OCI-LY1 (cell line): ENCODE measurements at regions not wholly inside any gene's neighbourhood (a gene's known extent, or its start where the extent isn't known, plus 50 kb on each side); places are given as distances from the start of the nearest gene placed in this dataset.

Source experiments
- H2AFZ ChIP-seq: fragments of 200-600 bp; sonication (generic), shearing (Covaris generic); 2 replicates; pipeline ENCODE4 v1.6.0; 2014; ENCODE audit warnings: antibody characterized with exemption, mild to moderate bottlenecking, low read length
- H3F3A ChIP-seq: fragments of 200-600 bp; sonication (generic), shearing (Covaris generic); 2 replicates; pipeline ENCODE4 v1.6.0; 2014; ENCODE audit warnings: mild to moderate bottlenecking, antibody characterized with exemption, low read length, moderate library complexity; ENCODE audit not compliant: insufficient read depth
- H3K27ac ChIP-seq: fragments of 200-600 bp; sonication (generic); 2 replicates; pipeline ENCODE4 v1.5.1; 2014; ENCODE audit warnings: low read length, mixed run types, mild to moderate bottlenecking, low read depth; ENCODE audit not compliant: poor library complexity, severe bottlenecking
- H3K27me3 ChIP-seq: fragments of 200-600 bp; sonication (generic); 2 replicates; pipeline ENCODE4 v1.6.0; 2014; ENCODE audit warnings: antibody characterized with exemption, mild to moderate bottlenecking, low read length, moderate library complexity; ENCODE audit not compliant: insufficient read depth
- H3K36me3 ChIP-seq: fragments of 200-600 bp; sonication (generic); 2 replicates; pipeline ENCODE4 v1.6.1; 2014; ENCODE audit warnings: mild to moderate bottlenecking, antibody characterized with exemption, low read length, moderate library complexity, mixed read lengths; ENCODE audit not compliant: insufficient read depth
- H3K4me1 ChIP-seq: fragments of 200-600 bp; sonication (generic); 2 replicates; pipeline ENCODE4 v1.5.1; 2014; ENCODE audit warnings: mild to moderate bottlenecking, low read length, moderate library complexity; ENCODE audit not compliant: insufficient read depth, severe bottlenecking
- H3K4me2 ChIP-seq: fragments of 200-600 bp; sonication (generic), shearing (Covaris generic); 2 replicates; pipeline ENCODE4 v1.6.1; 2014; ENCODE audit warnings: low read length
- H3K4me3 ChIP-seq: fragments of 200-600 bp; sonication (generic); 2 replicates; pipeline ENCODE4 v1.5.1; 2014; ENCODE audit warnings: low read length, low read depth, mild to moderate bottlenecking, mixed read lengths; ENCODE audit not compliant: poor library complexity, severe bottlenecking
- H3K79me2 ChIP-seq: fragments of 200-600 bp; shearing (Covaris generic); 2 replicates; pipeline ENCODE4 v1.6.1; 2016; ENCODE audit warnings: mixed run types, low read length, mixed read lengths; ENCODE audit not compliant: insufficient read depth
- H3K9ac ChIP-seq: fragments of 200-600 bp; sonication (generic), shearing (Covaris generic); 2 replicates; pipeline ENCODE4 v1.6.1; 2014; ENCODE audit warnings: mild to moderate bottlenecking, low read length, mixed read lengths
- H3K9me2 ChIP-seq: fragments of 200-600 bp; sonication (generic), shearing (Covaris generic); 2 replicates; pipeline ENCODE4 v1.6.1; 2014; ENCODE audit warnings: low read depth, mild to moderate bottlenecking, low read length, mixed read lengths
- H3K9me3 ChIP-seq: fragments of 200-600 bp; shearing (Covaris generic); 2 replicates; pipeline ENCODE4 v1.6.1; 2014; ENCODE audit warnings: low read length, mixed read lengths
- H4K20me1 ChIP-seq: fragments of 200-600 bp; sonication (generic), shearing (Covaris generic); 2 replicates; pipeline ENCODE4 v1.6.0; 2016; ENCODE audit warnings: mild to moderate bottlenecking, low read length; ENCODE audit not compliant: insufficient read depth
- EZH2 ChIP-seq: fragments of 200-600 bp; sonication (generic), shearing (Covaris generic); IDR thresholded peaks from 2 replicates; pipeline ENCODE4 v1.8.0; 2017; ENCODE audit warnings: borderline replicate concordance, mixed run types, mild to moderate bottlenecking, antibody characterized with exemption, low read length, moderate library complexity, mixed read lengths
- TF ChIP-seq, protein P1 (sequence below): fragments of 200-600 bp; sonication (generic), shearing (Covaris generic); IDR thresholded peaks from 2 replicates; pipeline ENCODE4 v1.5.1; 2017; ENCODE audit warnings: mild to moderate bottlenecking, antibody characterized with exemption, low read length, moderate library complexity, mixed read lengths

DNA sequence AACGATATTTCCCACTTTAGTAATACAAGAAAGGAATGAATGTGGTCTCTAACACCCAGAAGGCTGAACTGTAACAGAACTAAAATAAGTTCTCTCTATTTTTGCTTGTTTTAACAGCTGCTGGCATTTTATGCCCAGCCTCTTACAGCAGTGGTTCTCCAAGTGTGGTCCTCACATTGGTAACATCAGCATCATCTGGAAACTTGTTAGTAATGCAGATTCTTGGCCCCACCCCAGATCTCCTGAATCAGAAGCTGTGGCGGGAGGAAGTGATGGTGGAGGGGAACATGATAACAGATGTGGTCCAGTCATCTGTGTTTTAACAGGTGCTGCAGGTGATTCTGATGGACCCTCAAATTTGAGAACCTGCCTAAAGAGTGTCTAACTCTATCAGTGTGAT is 170.1 kb downstream of the TMEM26 start:
- no peak overlapping the region for H3K4me2 ChIP-seq
- H3K36me3 ChIP-seq, result no peaks in the 10 kb centered on the region
- no peak overlapping the region for H3K9ac ChIP-seq
- no peak overlapping the region for H2AFZ ChIP-seq
- no peak overlapping the region for H3K27ac ChIP-seq
- no peaks in the 10 kb centered on the region for H4K20me1 ChIP-seq
- no peaks in the 10 kb centered on the region for H3K9me3 ChIP-seq
- no peaks in the 10 kb centered on the region for H3K27me3 ChIP-seq
- TF ChIP-seq, protein P1, sequence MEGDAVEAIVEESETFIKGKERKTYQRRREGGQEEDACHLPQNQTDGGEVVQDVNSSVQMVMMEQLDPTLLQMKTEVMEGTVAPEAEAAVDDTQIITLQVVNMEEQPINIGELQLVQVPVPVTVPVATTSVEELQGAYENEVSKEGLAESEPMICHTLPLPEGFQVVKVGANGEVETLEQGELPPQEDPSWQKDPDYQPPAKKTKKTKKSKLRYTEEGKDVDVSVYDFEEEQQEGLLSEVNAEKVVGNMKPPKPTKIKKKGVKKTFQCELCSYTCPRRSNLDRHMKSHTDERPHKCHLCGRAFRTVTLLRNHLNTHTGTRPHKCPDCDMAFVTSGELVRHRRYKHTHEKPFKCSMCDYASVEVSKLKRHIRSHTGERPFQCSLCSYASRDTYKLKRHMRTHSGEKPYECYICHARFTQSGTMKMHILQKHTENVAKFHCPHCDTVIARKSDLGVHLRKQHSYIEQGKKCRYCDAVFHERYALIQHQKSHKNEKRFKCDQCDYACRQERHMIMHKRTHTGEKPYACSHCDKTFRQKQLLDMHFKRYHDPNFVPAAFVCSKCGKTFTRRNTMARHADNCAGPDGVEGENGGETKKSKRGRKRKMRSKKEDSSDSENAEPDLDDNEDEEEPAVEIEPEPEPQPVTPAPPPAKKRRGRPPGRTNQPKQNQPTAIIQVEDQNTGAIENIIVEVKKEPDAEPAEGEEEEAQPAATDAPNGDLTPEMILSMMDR, result no peak
- TF ChIP-seq EZH2, result no peak
- no peaks in the 10 kb centered on the region for H3K9me2 ChIP-seq
- no peak overlapping the region for H3K4me3 ChIP-seq
- H3F3A ChIP-seq, result no peaks in the 10 kb centered on the region
- H3K79me2 ChIP-seq, result no peaks in the 10 kb centered on the region
- no peaks in the 10 kb centered on the region for H3K4me1 ChIP-seq

GRCh38 chr10:61280303-61280702 is 172.9 kb downstream of the TMEM26 start:
- H3K9me3 ChIP-seq, result no peaks in the 10 kb centered on the region
- no peak overlapping the region for H3K9ac ChIP-seq
- no peak overlapping the region for H2AFZ ChIP-seq
- no peaks in the 10 kb centered on the region for H3K27me3 ChIP-seq
- H3F3A ChIP-seq, result no peaks in the 10 kb centered on the region
- no peaks in the 10 kb centered on the region for H4K20me1 ChIP-seq
- H3K36me3 ChIP-seq, result no peaks in the 10 kb centered on the region
- H3K9me2 ChIP-seq, result no peaks in the 10 kb centered on the region
- H3K4me2 ChIP-seq, result no peak overlapping the region
- no peak for TF ChIP-seq EZH2
- TF ChIP-seq, protein P1, result no peak
- no peaks in the 10 kb centered on the region for H3K4me1 ChIP-seq
- no peak overlapping the region for H3K27ac ChIP-seq
- no peak overlapping the region for H3K4me3 ChIP-seq
- no peaks in the 10 kb centered on the region for H3K79me2 ChIP-seq

DNA sequence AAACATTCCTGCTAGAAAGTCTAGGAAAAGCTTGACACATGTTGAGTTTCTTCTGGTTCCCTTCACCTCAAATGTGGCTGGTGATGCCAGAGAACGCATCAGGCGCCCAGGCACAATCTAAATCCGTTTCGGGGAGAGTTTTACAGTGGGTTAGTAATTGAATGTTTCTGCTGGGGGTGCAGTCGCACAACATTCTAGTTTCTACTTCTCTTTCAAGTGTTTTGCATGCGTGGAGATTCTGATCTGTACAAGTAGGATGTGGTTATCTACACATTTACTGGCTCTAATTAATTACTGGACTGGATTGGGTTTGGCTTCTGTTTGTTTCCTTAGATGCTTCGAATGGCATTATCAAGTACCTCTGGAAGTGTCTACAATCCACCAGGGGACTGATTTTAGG is 173.8 kb downstream of the TMEM26 start:
- no peaks in the 10 kb centered on the region for H3F3A ChIP-seq
- no peaks in the 10 kb centered on the region for H3K4me1 ChIP-seq
- H2AFZ ChIP-seq, result no peak overlapping the region
- no peak overlapping the region for H3K4me3 ChIP-seq
- H3K27me3 ChIP-seq, result no peaks in the 10 kb centered on the region
- H3K4me2 ChIP-seq, result no peak overlapping the region
- H3K36me3 ChIP-seq, result no peaks in the 10 kb centered on the region
- H3K9me2 ChIP-seq, result no peaks in the 10 kb centered on the region
- no peaks in the 10 kb centered on the region for H3K9me3 ChIP-seq
- no peaks in the 10 kb centered on the region for H4K20me1 ChIP-seq
- no peak overlapping the region for H3K27ac ChIP-seq
- no peak overlapping the region for H3K9ac ChIP-seq
- no peak for TF ChIP-seq EZH2
- TF ChIP-seq, protein P1, result no peak
- H3K79me2 ChIP-seq, result no peaks in the 10 kb centered on the region
